NB4 (cell line): ENCODE measurements at regions not wholly inside any gene's neighbourhood (a gene's known extent, or its start where the extent isn't known, plus 50 kb on each side); places are given as distances from the start of the nearest gene placed in this dataset.

Source experiments
- DNase-seq: peaks from one replicate; pipeline ENCODE4 v3.0.0; 2010; ENCODE audit warnings: low read depth
- H3K4me3 ChIP-seq: one replicate; pipeline ENCODE4 v1.5.1; 2011; ENCODE audit warnings: mild to moderate bottlenecking, low read depth, low read length, moderate library complexity
- MYC ChIP-seq: IDR thresholded peaks from 2 replicates; pipeline ENCODE4 v1.6.1; 2011; ENCODE audit warnings: low read depth, low read length
- POLR2A ChIP-seq: IDR thresholded peaks from 2 replicates; pipeline ENCODE4 v1.6.1; 2011; ENCODE audit warnings: mild to moderate bottlenecking; ENCODE audit not compliant: insufficient read length; ENCODE audit errors: extremely low read depth
- TF ChIP-seq, protein P1 (sequence below): IDR thresholded peaks from one replicate; pipeline ENCODE4 v1.5.1; 2012; ENCODE audit warnings: low read depth, low read length
- TF ChIP-seq, protein P2 (sequence below): IDR thresholded peaks from 2 replicates; pipeline ENCODE4 v1.6.1; 2011; ENCODE audit warnings: low read depth, low read length

DNA sequence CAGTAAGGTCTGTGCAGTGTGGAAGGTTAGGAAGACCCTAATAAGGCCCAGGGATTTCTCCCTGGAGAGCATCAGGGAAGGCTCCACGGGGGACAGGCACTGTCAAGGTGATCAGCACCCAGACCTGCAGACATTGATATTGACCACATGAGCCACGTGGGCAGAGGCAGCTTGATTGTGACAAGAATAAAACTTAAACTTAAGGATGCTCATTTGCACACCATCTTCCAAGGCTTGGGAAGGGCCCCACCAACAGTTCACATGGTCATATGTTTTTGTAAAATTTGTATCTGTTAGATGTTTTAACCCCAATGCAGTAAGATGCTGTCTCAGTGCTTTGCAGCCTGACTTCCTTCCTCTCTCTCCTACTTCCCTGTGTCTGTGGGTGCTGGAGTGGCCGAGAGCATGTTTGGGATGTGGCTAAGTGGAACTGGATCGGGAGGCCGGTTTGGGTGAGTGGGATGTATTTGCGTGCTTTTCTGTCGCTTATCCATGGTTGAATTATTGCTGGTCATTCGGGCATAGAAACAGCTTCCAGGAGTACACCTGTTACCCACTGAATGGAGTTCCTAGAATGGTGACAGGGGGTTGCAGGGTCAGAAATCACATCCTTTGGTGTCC is 49.8 kb upstream of the OLIG2 start:
- TF ChIP-seq, protein P1, sequence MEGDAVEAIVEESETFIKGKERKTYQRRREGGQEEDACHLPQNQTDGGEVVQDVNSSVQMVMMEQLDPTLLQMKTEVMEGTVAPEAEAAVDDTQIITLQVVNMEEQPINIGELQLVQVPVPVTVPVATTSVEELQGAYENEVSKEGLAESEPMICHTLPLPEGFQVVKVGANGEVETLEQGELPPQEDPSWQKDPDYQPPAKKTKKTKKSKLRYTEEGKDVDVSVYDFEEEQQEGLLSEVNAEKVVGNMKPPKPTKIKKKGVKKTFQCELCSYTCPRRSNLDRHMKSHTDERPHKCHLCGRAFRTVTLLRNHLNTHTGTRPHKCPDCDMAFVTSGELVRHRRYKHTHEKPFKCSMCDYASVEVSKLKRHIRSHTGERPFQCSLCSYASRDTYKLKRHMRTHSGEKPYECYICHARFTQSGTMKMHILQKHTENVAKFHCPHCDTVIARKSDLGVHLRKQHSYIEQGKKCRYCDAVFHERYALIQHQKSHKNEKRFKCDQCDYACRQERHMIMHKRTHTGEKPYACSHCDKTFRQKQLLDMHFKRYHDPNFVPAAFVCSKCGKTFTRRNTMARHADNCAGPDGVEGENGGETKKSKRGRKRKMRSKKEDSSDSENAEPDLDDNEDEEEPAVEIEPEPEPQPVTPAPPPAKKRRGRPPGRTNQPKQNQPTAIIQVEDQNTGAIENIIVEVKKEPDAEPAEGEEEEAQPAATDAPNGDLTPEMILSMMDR, result no peak
- TF ChIP-seq, protein P2, sequence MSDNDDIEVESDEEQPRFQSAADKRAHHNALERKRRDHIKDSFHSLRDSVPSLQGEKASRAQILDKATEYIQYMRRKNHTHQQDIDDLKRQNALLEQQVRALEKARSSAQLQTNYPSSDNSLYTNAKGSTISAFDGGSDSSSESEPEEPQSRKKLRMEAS, result no peak
- TF ChIP-seq MYC (no peak), POLR2A (no peak)
- no peak overlapping the region for H3K4me3 ChIP-seq
- no peak for DNase-seq
